ENCODE measurements at regions not wholly inside any gene's neighbourhood (a gene's known extent, or its start where the extent isn't known, plus 50 kb on each side); places are given as distances from the start of the nearest gene placed in this dataset.

DNA sequence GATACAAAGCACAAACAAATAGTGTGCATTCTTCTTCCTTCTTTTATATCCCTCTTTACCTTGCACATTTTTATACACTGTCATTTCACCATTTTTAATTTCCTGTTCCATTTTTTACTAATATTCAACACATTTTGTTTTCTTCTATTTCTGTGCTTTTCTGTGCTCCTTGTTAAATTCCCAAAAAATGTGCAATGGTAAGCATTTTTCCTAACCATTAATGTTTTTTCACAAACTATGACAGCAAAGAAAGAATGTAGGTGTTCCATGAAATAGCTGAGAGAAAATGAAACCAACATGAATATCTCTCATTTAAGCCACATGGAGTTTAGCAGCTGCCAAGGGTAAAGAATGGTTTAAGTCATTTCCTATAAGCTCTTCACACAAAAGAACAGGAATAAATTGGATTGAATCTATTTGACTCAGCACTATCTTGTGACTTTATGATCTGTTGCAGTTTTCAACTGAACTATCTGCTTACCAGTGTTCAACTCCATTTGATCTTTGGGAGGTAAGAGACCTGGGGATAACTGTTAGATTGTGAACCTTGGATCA, 145.7 kb upstream of the CDH19 start:
- no peaks in the 10 kb centered on the region for H3K4me1 ChIP-seq
- BruUV-seq (replicated peaks) = no TSS peak
- intact Hi-C loops (cut with micrococcal nuclease; ENCODE audit: unreplicated experiment) = loop anchor here (1.0 kb wide), 1 partner anchor 189 kb away; no protein-coding TSS in a partner anchor
- H3K4me3 ChIP-seq (ENCODE audit: low read depth, low read length) = no peak overlapping the region
- no peaks in the 10 kb centered on the region for H3K4me1 Mint-ChIP-seq (ENCODE audit: low read depth, unreplicated experiment)
- no peaks in the 10 kb centered on the region for H3K9me3 ChIP-seq
- H3K36me3 Mint-ChIP-seq (ENCODE audit: insufficient read depth, unreplicated experiment) = no peaks in the 10 kb centered on the region
- POLR2A ChIA-PET = no interaction called here
- no peak overlapping the region for H3K4me3 Mint-ChIP-seq (ENCODE audit: unreplicated experiment)
- DNase-seq = no peak
- TF ChIP-seq, protein P1, sequence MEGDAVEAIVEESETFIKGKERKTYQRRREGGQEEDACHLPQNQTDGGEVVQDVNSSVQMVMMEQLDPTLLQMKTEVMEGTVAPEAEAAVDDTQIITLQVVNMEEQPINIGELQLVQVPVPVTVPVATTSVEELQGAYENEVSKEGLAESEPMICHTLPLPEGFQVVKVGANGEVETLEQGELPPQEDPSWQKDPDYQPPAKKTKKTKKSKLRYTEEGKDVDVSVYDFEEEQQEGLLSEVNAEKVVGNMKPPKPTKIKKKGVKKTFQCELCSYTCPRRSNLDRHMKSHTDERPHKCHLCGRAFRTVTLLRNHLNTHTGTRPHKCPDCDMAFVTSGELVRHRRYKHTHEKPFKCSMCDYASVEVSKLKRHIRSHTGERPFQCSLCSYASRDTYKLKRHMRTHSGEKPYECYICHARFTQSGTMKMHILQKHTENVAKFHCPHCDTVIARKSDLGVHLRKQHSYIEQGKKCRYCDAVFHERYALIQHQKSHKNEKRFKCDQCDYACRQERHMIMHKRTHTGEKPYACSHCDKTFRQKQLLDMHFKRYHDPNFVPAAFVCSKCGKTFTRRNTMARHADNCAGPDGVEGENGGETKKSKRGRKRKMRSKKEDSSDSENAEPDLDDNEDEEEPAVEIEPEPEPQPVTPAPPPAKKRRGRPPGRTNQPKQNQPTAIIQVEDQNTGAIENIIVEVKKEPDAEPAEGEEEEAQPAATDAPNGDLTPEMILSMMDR (IDR thresholded peaks at IDR 0.05; ENCODE audit: insufficient read depth in 1 of 2, low read depth in 1 of 2, low read length in 1 of 2, severe bottlenecking in 1 of 2, unreplicated experiment in 1 of 2) = no peak
- no peaks in the 10 kb centered on the region for H3K36me3 ChIP-seq (ENCODE audit: control insufficient read depth, insufficient read depth, low read length)
- no peaks in the 10 kb centered on the region for H3K9me3 Mint-ChIP-seq (ENCODE audit: unreplicated experiment)
- CTCF ChIA-PET = no interaction called here
- no peaks in the 10 kb centered on the region for H3K27me3 Mint-ChIP-seq (ENCODE audit: insufficient read depth, unreplicated experiment)
- no peaks in the 10 kb centered on the region for H3K27me3 ChIP-seq (replicated peaks; ENCODE audit: control insufficient read depth, insufficient read depth, low read length)
- no peak overlapping the region for H3K27ac Mint-ChIP-seq (ENCODE audit: unreplicated experiment)

DNA sequence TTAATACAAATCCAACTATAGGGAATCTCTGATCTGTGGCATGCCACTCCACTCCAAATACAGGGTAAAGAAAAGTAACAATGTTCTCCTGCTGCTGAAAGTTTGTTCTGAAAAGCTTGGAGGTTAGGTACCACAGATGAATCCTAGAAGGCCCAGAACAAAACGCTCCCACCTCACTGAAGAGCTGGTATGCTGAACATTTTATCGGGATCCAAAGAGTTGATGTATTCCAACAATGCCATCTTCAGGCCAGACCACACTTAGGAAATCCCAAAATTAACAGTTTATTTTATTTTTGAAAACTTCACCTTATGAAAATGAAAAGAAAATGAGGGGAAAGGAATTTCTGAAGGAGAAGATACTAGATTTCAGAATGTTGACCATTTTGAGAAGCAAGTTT, 145.1 kb upstream of the CDH19 start:
- Mint-ChIP-seq H3K36me3 (ENCODE audit: insufficient read depth, unreplicated experiment) (no peaks in the 10 kb centered on the region), H3K27me3 (ENCODE audit: insufficient read depth, unreplicated experiment) (no peaks in the 10 kb centered on the region), H3K4me3 (ENCODE audit: unreplicated experiment) (no peak overlapping the region), H3K27ac (ENCODE audit: unreplicated experiment) (no peak overlapping the region), H3K9me3 (ENCODE audit: unreplicated experiment) (no peaks in the 10 kb centered on the region), H3K4me1 (ENCODE audit: low read depth, unreplicated experiment) (no peaks in the 10 kb centered on the region)
- Histone ChIP-seq H3K27me3 (replicated peaks; ENCODE audit: control insufficient read depth, insufficient read depth, low read length) (no peaks in the 10 kb centered on the region), H3K36me3 (ENCODE audit: control insufficient read depth, insufficient read depth, low read length) (no peaks in the 10 kb centered on the region), H3K4me3 (ENCODE audit: low read depth, low read length) (no peak overlapping the region), H3K9me3 (no peaks in the 10 kb centered on the region), H3K4me1 (no peaks in the 10 kb centered on the region)
- TF ChIP-seq, protein P1 (IDR thresholded peaks at IDR 0.05; ENCODE audit: insufficient read depth in 1 of 2, low read depth in 1 of 2, low read length in 1 of 2, severe bottlenecking in 1 of 2, unreplicated experiment in 1 of 2) = no peak
- BruUV-seq (replicated peaks) = no TSS peak
- intact Hi-C loops (cut with micrococcal nuclease; ENCODE audit: unreplicated experiment) = loop anchor here (1.0 kb wide), 1 partner anchor 189 kb away; no protein-coding TSS in a partner anchor
- no peak for DNase-seq
- ChIA-PET POLR2A (no interaction called here), CTCF (no interaction called here)

DNA sequence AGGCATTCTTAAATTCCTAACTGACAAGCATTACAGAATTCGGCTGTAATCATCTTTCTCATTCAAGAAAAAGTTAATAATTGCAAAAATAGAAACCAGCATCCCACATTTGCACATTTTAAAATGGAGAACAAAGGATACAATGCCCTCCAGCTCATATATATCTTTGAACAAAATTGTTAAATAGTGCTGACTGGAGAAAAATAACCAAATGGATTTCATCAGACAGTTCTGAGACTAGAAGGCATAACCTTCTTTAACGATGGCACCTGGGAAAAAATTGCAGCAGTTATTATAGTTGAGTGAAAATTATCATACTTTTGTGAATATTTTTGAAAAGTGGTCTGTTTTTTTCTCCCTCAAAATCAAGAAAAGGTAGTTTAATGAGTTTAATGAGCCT, 138.9 kb upstream of the CDH19 start:
- CTCF ChIA-PET = no interaction called here
- H3K36me3 Mint-ChIP-seq (ENCODE audit: insufficient read depth, unreplicated experiment) = no peaks in the 10 kb centered on the region

More for the DNA sequence above, 138.9 kb upstream of the CDH19 start:
- H3K27ac Mint-ChIP-seq (ENCODE audit: unreplicated experiment) = no peak overlapping the region
- H3K27me3 Mint-ChIP-seq (ENCODE audit: insufficient read depth, unreplicated experiment) = peaks cover 3% of the 10 kb centered on the region
- no peaks in the 10 kb centered on the region for H3K27me3 ChIP-seq (replicated peaks; ENCODE audit: control insufficient read depth, insufficient read depth, low read length)
- H3K9me3 ChIP-seq = no peaks in the 10 kb centered on the region
- H3K4me3 Mint-ChIP-seq (ENCODE audit: unreplicated experiment) = no peak overlapping the region
- H3K36me3 ChIP-seq (ENCODE audit: control insufficient read depth, insufficient read depth, low read length) = no peaks in the 10 kb centered on the region
- no peaks in the 10 kb centered on the region for H3K9me3 Mint-ChIP-seq (ENCODE audit: unreplicated experiment)
- POLR2A ChIA-PET = no interaction called here
- no peak for DNase-seq
- no TSS peak for BruUV-seq (replicated peaks)
- TF ChIP-seq, protein P1 (IDR thresholded peaks at IDR 0.05; ENCODE audit: insufficient read depth in 1 of 2, low read depth in 1 of 2, low read length in 1 of 2, severe bottlenecking in 1 of 2, unreplicated experiment in 1 of 2) = no peak
- no peak overlapping the region for H3K4me3 ChIP-seq (ENCODE audit: low read depth, low read length)
- H3K4me1 Mint-ChIP-seq (ENCODE audit: low read depth, unreplicated experiment) = no peaks in the 10 kb centered on the region
- no peaks in the 10 kb centered on the region for H3K4me1 ChIP-seq
- intact Hi-C loops (cut with micrococcal nuclease; ENCODE audit: unreplicated experiment) = no loop called here

Measured in Caco-2 (cell line).